GM19240 (cell line): ENCODE measurements at regions not wholly inside any gene's neighbourhood (a gene's known extent, or its start where the extent isn't known, plus 50 kb on each side); places are given as distances from the start of the nearest gene placed in this dataset.

Source experiments
- DNase-seq: peaks from one replicate; pipeline ENCODE4 v3.0.0; 2011; ENCODE audit warnings: low spot score; ENCODE audit not compliant: insufficient read length

GRCh38 chrX:11952176-11952720, 186.0 kb upstream of the FRMPD4 start:
- DNase-seq, result no peak

- DNase-seq, result no peak
These were observed 184.7 kb upstream of the FRMPD4 start for GRCh38 chrX:11953615-11954014.

- no peak for DNase-seq
These were observed 184.1 kb upstream of the FRMPD4 start for GRCh38 chrX:11954176-11954575.

GRCh38 chrX:11960031-11960430, 178.2 kb upstream of the FRMPD4 start:
- no peak for DNase-seq

- no peak for DNase-seq
These were observed 172.8 kb upstream of the FRMPD4 start for GRCh38 chrX:11965436-11965835.

GRCh38 chrX:11967986-11968869, 170.0 kb upstream of the FRMPD4 start:
- DNase-seq, result no peak

- DNase-seq, result no peak
These were observed 169.3 kb upstream of the FRMPD4 start for GRCh38 chrX:11968991-11969390.

GRCh38 chrX:11970578-11971359, 167.5 kb upstream of the FRMPD4 start:
- DNase-seq, result no peak

- no peak for DNase-seq
These were observed 161.6 kb upstream of the FRMPD4 start for GRCh38 chrX:11976663-11977062.

- no peak for DNase-seq
These were observed 146.0 kb upstream of the FRMPD4 start for GRCh38 chrX:11992271-11992670.

- no peak for DNase-seq
These were observed 143.1 kb upstream of the FRMPD4 start for GRCh38 chrX:11995146-11995545.

GRCh38 chrX:11996810-11997209, 141.5 kb upstream of the FRMPD4 start:
- DNase-seq, result no peak

- DNase-seq, result no peak
These were observed 139.3 kb upstream of the FRMPD4 start for GRCh38 chrX:11998944-11999343.

- no peak for DNase-seq
These were observed 135.4 kb upstream of the FRMPD4 start for GRCh38 chrX:12002876-12003275.

- no peak for DNase-seq
These were observed 130.4 kb upstream of the FRMPD4 start for GRCh38 chrX:12007881-12008280.

- DNase-seq, result no peak
These were observed 127.8 kb upstream of the FRMPD4 start for GRCh38 chrX:12010436-12010835.

GRCh38 chrX:12011075-12011474, 127.2 kb upstream of the FRMPD4 start:
- no peak for DNase-seq

GRCh38 chrX:12013211-12013618, 125.1 kb upstream of the FRMPD4 start:
- DNase-seq, result no peak

GRCh38 chrX:12021698-12022097, 116.6 kb upstream of the FRMPD4 start:
- no peak for DNase-seq

GRCh38 chrX:12026481-12026880, 111.8 kb upstream of the FRMPD4 start:
- no peak for DNase-seq

- DNase-seq, result no peak
These were observed 106.2 kb upstream of the FRMPD4 start for GRCh38 chrX:12032082-12032481.

- no peak for DNase-seq
These were observed 103.5 kb upstream of the FRMPD4 start for GRCh38 chrX:12034741-12035140.
